ENCODE measurements at regions not wholly inside any gene's neighbourhood (a gene's known extent, or its start where the extent isn't known, plus 50 kb on each side); places are given as distances from the start of the nearest gene placed in this dataset.

DNA sequence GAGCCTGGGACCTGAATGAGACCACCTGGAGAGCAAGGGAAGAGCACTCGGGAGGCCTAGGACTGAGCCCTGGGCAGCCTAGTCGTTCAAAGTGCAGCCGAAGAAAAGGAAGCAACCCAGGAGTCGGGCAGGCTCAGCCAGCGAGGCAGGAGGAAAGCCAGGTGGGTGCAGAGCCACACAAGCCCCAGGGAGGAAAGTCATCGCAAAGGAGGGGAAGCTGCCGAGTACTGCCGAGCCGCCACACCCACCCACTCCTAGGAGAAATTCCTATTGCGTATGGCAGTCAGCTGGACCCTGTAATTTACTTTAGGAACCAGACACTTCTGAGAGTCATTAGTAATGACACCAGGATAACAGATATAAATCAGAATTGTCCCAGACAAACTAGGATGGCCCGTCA lies 187.6 kb downstream of the KATNIP start:
- TF ChIP-seq ZNF384 (IDR thresholded peaks at IDR 0.05) (no peak), TARDBP (IDR thresholded peaks at IDR 0.05) (no peak), FOXM1 (IDR thresholded peaks at IDR 0.05; ENCODE audit: borderline replicate concordance) (no peak), HDGF (IDR thresholded peaks at IDR 0.05; ENCODE audit: borderline replicate concordance) (no peak), SP1 (IDR thresholded peaks at IDR 0.05) (no peak), L3MBTL2 (conservative IDR thresholded peaks at IDR 0.05) (no peak), ARNT (IDR thresholded peaks at IDR 0.05) (no peak)
- TF ChIP-seq, protein P1, sequence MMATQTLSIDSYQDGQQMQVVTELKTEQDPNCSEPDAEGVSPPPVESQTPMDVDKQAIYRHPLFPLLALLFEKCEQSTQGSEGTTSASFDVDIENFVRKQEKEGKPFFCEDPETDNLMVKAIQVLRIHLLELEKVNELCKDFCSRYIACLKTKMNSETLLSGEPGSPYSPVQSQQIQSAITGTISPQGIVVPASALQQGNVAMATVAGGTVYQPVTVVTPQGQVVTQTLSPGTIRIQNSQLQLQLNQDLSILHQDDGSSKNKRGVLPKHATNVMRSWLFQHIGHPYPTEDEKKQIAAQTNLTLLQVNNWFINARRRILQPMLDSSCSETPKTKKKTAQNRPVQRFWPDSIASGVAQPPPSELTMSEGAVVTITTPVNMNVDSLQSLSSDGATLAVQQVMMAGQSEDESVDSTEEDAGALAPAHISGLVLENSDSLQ (IDR thresholded peaks at IDR 0.05), result no peak

Data from HEK293T (cell line).